Islet of Langerhans (tissue), 1 donor: ENCODE measurements at regions not wholly inside any gene's neighbourhood (a gene's known extent, or its start where the extent isn't known, plus 50 kb on each side); places are given as distances from the start of the nearest gene placed in this dataset.
"Not testable (repeated sequence)": the region's sequence is repeated elsewhere in the genome, so short reads cannot be mapped to it uniquely, and the experiment has no call there.

ENCODE experiments used
- FAIRE-seq: peaks from one replicate; lab custom pipeline; 2011; peaks lifted over from hg19 to GRCh38; lab: Jason Lieb, UNC

DNA sequence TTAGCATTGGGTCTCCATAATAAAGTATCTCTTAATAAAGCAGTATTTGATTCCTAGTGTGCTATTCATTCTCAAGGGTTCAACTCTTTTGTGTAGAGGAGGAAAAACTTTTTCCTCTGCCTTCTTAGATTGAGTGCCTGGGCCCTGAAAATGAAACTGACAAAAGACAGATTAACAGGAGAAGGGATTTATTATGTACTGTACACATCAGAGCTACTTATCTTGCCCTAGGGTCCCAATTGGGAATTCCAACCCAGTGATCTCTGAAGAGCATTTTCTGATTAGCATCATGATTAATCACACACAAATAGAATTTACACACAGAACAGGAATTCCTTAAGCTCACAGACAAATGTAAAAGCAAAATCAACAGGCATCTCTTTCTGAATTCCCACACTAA is 128.9 kb downstream of the CD164 start:
- no peak for FAIRE-seq

DNA sequence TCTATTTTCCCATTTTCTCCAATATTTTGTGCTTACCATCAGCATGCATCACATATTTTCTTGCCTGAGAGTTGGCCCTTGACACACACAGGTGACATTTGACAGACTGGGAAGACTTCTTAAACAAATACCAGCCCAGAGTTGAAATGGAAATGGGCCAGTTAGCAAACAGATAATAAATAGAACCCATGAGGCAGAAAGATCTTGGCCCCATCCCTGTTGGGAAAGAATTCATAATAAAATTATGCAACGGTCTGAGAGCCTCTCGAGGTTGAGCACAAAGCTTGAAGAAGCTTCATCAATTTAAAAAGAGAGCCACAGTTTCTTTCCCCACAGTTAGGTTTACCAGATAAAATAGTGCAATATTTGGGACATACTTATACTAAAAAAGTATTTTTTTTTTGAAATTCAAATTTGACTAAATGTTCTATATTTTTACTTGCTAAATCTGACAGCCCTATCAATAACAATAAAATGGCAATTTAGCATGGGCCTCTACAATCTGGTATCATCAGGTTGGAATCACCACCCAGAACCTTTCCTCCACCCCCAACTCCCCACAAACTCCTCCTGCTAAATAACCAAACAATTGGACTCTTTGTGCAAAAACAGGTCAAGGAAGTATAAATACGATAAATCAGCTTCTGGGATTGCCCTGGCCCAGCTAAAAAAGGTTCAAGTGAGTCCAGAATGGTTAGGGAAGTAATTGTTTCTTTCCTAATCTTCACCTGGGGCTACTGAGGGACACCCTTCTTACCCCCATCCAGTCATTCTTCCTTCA is 129.8 kb downstream of the CD164 start:
- FAIRE-seq, result no peak

GRCh38 chr6:109251839-109252238 is 130.4 kb downstream of the CD164 start:
- FAIRE-seq, result no peak

DNA sequence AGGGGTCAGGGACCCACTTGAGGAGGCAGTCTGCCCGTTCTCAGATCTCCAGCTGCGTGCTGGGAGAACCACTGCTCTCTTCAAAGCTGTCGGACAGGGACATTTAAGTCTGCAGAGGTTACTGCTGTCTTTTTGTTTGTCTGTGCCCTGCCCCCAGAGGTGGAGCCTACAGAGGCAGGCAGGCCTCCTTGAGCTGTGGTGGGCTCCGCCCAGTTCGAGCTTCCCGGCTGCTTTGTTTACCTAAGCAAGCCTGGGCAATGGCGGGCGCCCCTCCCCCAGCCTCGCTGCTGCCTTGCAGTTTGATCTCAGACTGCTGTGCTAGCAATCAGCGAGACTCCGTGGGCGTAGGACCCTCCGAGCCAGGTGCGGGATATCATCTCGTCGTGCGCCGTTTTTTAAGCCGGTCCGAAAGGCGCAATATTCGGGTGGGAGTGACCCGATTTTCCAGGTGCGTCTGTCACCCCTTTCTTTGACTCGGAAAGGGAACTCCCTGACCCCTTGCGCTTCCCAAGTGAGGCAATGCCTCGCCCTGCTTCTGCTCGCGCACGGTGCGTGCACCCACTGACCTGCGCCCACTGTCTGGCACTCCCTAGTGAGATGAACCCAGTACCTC is 131.6 kb downstream of the CD164 start:
- FAIRE-seq, result not testable (repeated sequence)

- no peak for FAIRE-seq
Observed at GRCh38 chr6:109243863-109244825, 138.1 kb downstream of the CD164 start.

DNA sequence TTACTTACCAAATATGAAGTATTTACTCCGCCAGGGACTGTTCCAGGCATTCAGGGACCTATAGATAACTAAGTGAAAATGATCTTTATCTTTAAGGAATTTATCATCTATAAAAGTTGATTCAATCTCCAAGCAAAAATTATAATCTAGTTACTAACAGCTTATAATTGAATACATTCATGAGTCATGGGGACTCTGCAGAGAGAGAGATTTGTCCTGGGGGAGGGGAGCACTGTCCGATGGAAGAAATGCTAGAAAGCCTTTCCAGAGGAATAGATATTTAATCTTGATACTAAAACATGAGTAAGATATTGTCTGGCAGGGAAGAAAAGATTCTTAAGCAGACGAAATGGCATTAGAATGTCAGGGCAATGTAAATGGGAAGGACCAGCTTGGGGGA is 139.3 kb downstream of the CD164 start:
- no peak for FAIRE-seq

DNA sequence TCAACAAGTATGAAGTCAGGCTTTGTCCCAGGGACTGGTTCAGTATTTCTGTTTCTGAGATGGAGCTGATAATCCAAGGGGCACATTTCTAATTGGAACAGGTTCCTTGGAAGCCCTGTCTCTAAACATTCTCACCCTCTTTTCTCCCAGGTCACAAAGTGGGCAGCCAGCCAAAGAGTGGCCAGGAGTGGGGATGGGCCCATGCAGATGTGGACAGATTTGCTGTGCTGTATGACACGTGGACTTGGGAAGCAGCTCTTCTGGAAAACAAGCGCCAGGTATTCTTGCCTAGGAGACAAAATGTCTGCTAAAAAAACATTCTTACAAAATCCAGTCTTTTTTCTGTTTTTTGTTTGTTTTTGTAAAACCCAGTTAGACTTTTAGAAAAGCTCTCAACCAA is 140.2 kb downstream of the CD164 start:
- FAIRE-seq, result no peak

DNA sequence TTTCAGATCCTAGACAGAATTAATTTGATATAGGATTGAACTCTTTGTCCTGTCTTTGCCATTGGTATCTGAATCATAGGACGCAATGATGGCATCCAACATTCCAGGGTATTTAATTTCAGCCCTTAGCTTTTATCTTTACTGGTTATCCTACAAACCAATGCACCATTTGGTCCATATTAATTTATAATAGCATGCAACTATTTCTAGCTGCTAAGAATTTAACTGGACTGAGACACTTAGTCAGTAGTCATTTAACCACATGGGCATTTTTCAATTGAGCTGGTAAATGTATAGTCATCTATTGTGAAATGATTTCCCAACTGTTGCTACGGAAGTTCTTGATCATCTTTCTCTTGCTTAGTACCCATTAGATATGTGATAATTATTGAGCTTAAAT is 141.1 kb downstream of the CD164 start:
- no peak for FAIRE-seq

DNA sequence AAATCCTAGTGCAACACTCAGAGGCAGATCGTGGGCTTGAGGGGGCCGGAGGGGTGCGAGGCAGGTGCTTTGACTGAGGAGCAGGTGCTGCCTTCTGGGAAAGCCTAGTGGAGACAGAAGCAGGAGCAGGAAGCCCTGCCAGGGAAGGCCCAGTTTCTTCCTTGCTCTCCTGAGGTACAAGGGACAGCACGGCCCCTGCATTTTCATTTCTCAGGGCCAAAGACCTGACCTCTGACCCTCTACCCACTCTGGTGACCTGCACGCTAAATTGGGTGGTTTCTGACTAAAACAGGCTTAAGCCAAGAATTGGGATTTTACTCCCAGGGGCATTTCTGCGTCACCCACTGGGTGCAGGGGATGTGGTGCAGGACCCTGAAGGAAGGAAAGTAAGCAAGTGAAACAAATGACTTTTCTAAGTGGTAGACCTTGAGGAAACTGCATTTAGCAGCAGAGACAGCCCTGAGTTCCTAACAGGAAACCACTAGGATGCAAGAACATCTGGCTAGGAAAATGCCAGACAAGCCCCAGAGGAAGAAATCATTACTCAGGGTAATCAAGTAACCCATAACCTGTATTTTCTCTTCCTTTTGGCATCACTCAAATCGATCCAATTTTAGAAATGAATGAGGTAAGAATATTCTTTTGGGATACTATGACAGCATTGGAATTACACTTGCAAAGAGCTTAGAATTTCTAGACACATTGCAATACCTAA is 141.7 kb downstream of the CD164 start:
- FAIRE-seq, result no peak

DNA sequence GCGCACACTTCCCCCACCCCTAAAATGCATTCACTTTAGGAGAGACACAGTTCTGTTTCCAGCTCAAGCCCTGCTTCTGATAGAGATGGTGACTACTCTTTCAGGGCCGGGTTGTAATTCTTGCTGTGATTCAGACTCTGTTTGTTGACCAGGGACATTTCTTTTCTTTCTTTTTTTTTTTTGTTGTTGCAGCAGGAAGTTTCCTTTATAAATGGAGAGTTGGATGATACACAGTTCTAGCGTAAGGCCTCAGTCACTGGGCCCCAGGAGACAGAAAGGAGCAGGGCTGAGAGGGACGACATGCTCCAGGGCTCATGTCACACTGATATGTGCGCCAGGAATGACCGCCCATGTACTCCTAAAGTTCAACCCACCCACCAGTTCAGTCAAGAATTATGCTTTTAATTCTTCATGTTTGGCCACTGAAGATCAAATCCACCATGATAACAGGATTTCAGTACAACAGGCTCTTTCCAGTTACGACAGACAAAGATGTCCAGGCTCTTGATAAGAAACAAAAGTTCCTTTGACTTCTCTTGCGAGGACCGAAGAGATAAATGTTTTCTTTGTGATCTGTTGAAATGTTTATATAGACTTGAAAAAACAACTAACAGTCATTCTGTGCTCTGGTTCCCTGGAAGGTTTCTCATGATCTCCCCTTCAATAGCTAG is 142.5 kb downstream of the CD164 start:
- FAIRE-seq, result no peak

DNA sequence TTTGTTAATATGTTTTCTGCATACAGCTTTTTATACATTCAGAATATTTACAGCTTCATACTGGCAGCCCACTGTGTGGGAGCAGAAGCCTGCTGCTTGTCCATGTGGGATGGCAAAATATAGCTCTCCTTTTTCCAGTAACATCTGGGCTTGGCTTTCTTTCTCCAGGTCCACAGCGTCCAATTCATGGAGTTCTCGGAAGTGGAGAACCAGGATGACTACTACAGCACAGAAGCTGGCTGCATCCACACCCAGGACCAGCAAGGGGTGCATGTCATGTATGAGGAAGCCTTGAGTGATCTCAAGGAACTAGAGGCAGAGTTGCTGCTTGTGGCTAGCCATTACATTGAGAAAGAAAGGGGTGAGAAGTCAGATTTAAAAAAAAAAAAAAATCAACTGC is 143.1 kb downstream of the CD164 start:
- no peak for FAIRE-seq

DNA sequence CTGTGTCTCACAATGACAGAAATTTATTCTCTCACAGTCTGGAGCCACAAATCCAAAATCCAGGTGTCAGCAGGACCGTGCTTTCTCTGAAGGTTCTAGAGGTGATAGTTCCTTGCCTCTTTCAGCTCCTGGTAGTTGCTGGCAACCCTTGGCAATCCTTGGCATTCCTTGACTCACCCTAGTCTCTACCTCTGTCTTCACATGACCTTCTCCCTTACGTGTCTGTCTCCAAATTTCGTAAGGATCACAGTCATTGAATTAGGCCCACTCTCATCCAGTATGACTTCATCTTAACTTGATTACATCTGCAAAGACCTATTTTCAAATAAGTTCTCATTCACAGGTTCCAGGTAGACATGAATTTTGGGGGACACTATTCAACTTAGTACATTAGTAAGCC is 143.1 kb downstream of the CEP57L1 start:
- no peak for FAIRE-seq

DNA sequence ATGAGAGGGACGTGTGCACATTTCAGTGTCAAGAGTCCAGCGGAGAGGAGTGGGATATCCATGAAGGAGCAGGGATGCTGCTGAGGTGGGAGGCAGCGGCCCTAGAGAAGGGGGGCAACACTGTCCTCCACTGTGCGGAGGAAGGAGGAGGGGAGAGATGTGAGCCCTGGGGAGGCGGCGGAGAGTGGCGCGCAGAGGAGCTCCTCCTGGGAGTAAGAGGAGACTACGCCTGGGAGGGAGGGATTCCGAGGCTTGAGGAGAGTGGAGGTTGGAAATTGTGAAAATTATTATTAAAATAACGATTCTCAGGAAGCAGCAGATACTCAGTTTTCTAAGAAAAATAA is 142.7 kb downstream of the CEP57L1 start:
- no peak for FAIRE-seq

DNA sequence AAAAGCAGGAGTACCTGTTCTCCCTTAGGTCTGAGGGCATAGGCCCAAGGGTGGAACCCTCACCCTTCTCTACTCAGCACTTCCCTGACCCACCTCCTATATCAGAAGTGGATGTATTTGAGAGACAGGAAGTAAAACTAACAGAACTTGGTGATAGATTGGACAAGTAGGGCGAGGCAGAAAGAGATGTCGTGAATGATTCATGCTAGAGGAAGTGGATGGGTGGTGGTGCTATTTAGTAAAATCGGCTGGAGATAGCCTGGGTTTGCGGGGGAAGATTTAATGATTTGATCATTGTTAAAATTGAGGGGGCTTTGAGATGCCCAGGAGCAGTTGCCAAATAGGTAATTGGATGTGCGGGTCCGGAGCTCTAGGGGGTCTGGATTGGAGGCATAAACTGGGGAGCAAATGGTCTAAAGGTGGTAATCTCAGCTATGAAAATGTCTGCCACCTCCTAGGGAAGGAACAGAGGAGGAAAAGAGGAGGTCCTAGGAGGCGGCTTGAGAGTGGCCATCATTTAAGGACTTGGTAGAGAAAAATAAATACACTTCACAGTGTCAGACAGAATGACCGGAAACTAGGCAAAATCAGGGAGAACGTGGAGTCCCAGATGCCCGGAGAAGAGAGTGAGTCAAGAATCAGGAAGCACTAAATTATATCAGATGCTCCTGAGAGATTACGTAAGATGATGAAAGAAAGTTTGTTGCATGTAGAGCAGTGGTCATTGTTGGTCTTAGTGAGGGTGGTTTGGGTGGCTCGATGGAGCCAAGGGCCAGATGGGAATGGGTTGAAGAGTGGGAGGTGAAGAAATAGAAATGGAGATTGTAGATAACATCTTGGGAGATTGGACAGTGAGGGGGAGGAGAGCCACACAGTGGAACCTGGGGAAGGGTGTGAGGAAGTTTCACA is 142.0 kb downstream of the CEP57L1 start:
- FAIRE-seq, result no peak

DNA sequence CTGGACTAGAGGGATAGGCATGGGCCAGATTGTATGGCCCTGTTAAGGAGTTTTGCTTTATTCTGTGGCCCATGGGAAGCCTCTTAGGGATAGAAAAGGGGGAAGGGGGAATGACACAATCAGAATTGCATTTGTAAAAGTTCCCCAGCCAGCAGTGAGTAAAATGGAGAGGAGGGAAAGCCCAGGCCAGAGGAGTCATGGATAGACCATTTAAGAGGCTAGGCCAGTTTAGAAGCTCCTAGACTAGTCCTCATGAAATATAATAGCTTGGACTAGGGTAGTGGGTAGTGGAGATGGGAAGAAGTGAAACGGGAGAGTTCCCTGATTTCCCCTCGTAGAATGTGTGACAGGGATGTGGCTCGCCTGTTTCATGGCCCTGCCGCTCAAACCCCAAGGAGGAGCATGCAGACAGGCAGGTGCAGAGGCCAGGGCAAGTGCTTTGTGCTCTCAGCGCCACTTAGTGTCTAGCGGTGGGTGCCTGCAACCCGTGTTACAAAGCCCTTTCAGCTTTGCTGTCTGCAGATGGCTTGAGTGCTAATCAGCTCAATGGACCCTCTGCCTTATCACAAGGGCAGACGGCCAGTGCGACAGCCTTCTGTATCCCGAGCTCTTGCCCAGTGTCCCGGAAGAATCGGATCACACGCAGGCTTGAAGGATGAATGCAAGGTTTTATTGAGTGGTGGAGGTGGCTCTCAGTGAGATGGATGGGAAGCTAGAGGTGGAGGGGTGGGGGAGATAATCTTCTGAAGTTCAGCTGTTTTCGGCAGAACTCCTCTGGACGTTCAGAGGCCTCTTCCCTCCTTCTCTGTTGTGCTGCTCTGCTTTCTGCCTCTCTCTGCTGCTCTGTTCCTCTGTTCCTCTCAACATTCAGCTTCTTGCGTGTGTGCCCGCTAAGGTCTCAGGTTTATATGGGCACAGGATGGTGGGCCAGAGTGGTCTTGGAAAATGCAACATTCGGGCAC is 141.1 kb downstream of the CEP57L1 start:
- FAIRE-seq, result no peak

DNA sequence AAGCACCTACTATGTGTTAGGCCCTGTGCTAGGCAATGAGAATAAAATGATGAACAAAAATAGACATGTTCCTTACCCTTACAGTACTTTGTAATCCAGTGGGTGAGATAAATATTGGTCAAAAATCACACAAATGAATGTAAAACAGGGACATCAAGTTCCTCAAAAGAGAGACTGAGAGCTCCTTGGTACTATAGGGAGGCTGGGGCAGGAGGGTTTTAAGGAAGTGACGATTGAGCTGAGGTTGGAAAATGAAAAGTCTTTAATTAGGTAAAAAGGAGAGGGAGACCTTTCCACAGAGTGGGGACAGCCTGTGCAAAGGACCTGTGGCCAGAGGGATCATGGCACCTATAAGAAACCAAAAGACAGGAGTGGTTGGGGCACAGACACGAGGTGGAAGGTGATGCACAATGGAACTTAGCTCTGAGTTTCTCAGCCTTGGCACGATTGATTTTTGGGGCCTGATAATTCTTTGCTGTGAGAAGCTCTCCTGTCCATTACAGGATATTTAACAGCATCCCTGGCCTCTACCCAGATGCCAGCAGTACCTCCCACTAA is 140.3 kb downstream of the CEP57L1 start:
- no peak for FAIRE-seq

DNA sequence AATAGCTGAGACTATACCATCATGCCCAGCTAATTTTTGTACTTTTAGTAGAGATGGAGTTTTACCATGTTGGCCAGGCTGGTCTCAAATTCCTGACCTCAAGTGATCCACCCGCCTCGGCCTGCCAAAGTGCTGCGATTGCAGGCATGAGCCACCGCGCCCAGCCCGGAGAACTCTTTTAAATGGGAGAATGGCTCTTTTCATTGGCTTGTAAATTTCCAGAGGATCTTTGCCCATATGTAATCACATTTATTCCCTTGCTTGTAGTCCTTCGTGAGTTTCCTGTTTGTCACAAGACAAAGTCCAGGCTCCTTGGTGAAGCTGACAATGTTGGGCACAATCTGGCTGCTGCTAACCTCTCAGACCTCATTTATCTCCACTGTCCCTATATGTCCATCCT is 135.1 kb downstream of the CEP57L1 start:
- no peak for FAIRE-seq

GRCh38 chr6:109229536-109229935 is 134.2 kb downstream of the CEP57L1 start:
- FAIRE-seq, result no peak

DNA sequence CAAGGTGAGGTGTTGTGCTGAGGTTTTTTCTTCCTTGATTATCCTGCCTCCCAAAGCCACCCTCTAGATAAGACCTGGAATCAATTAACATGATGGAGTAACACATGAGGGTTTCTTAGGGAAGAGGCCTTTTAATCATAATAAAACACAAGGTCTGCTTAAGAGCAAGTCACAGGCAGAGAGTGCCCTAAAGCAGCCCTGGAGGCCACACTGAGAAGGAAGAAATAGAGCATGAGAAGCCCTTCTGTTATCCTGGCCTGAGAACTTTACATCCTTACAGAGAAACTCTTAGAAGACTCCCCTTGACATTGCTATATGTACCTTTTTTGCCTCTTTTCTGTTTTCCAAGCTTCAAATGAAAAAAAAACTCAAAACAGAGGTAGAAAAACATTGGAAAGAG is 132.3 kb downstream of the CEP57L1 start:
- FAIRE-seq, result no peak
